GM12878 (cell line): ENCODE measurements at regions not wholly inside any gene's neighbourhood (a gene's known extent, or its start where the extent isn't known, plus 50 kb on each side); places are given as distances from the start of the nearest gene placed in this dataset.

Experiments used
- ATAC-seq: fragments of 200-7000 bp; cut with Tn5 transposase; 3 replicates; pipeline ENCODE4 v1.9.1; 2020; ENCODE audit warnings: mild to moderate bottlenecking, moderate library complexity
- BruUV-seq: library from RNA; stranded (reverse); fragments of 400-500 nt; replicated peaks from 2 replicates; lab custom pipeline; 2021; lab: Mats Ljungman, UMichigan
- CTCF ChIA-PET: fragments of 300-600 bp; sonication (Branson Sonifier 250); formaldehyde crosslinking; extraction: SDS; loops from one replicate; lab custom pipeline; 2021; ENCODE audit warnings: inconsistent platforms; lab: Yijun Ruan, JAX
- POLR2A ChIA-PET: fragments of 350-600 bp; formaldehyde crosslinking; extraction: SDS; loops from one replicate; lab custom pipeline; 2021; ENCODE audit warnings: inconsistent platforms; lab: Charles Lee
- RAD21 ChIA-PET: fragments of 300-600 bp; sonication (Branson Sonifier 250); formaldehyde crosslinking; loops from one replicate; lab custom pipeline; 2023; ENCODE audit warnings: antibody characterized with exemption; ENCODE audit not compliant: unreplicated experiment; lab: Charles Lee
- SMC1A ChIA-PET: fragments of 300-600 bp; sonication (Branson Sonifier 250); formaldehyde crosslinking; loops from one replicate; lab custom pipeline; 2023; ENCODE audit not compliant: unreplicated experiment, uncharacterized antibody; lab: Charles Lee
- DNase-seq: peaks from one replicate; pipeline ENCODE4 v3.0.0-alpha.2; 2011; ENCODE audit warnings: low read depth, low spot score
- FAIRE-seq: peaks from 3 replicates; lab custom pipeline; 2011; peaks lifted over from hg19 to GRCh38; lab: Jason Lieb, UNC
- H2AFZ ChIP-seq: 2 replicates; pipeline ENCODE4 v1.6.0; 2011; ENCODE audit warnings: low read depth, low read length, control low read depth; ENCODE audit not compliant: control insufficient read depth
- H3K27ac ChIP-seq: 2 replicates; pipeline ENCODE4 v1.5.1; 2011; ENCODE audit warnings: control low read depth; ENCODE audit not compliant: control insufficient read depth, insufficient read depth
- H3K27me3 ChIP-seq, 2 experiments: replicated peaks in 1 of 2; 2 replicates each; pipeline versions ENCODE4 v1.6.0 to v1.6.1; 2011; ENCODE audit warnings: low read length in 1 of 2; ENCODE audit not compliant: control insufficient read depth in 2 of 2, insufficient read depth in 2 of 2
- H3K36me3 ChIP-seq, 2 experiments: 2 replicates each; pipeline ENCODE4 v1.5.1; 2011; ENCODE audit warnings: low read length in 1 of 2; ENCODE audit not compliant: control insufficient read depth in 2 of 2, insufficient read depth in 2 of 2
- H3K4me1 ChIP-seq: 2 replicates; pipeline ENCODE4 v1.6.1; 2011; ENCODE audit warnings: mild to moderate bottlenecking, low read length, moderate library complexity, mixed read lengths; ENCODE audit not compliant: control insufficient read depth, insufficient read depth
- H3K4me2 ChIP-seq: 2 replicates; pipeline ENCODE4 v1.6.0; 2011; ENCODE audit warnings: control low read depth; ENCODE audit not compliant: control insufficient read depth, insufficient read depth
- H3K4me3 ChIP-seq: fragments of 200-600 bp; sonication (generic); 2 replicates; pipeline ENCODE4 v1.5.1; 2016
- H3K79me2 ChIP-seq: 2 replicates; pipeline ENCODE4 v1.6.0; 2011; ENCODE audit warnings: low read length; ENCODE audit not compliant: control insufficient read depth, insufficient read depth
- H3K9ac ChIP-seq: 2 replicates; pipeline ENCODE4 v1.8.0; 2011; ENCODE audit warnings: low read length, control low read depth, mixed read lengths; ENCODE audit not compliant: control insufficient read depth, insufficient read depth
- H3K9me3 ChIP-seq: replicated peaks from 3 replicates; pipeline ENCODE4 v1.5.1; 2011; ENCODE audit warnings: mild to moderate bottlenecking, low read length; ENCODE audit not compliant: control insufficient read depth, insufficient read depth
- H4K20me1 ChIP-seq: 2 replicates; pipeline ENCODE4 v1.6.0; 2011; ENCODE audit not compliant: control insufficient read depth, insufficient read depth
- ATF2 ChIP-seq: IDR thresholded peaks from 2 replicates; pipeline ENCODE4 v1.6.1; 2012; ENCODE audit warnings: low read length, inconsistent platforms
- BCL11A ChIP-seq: IDR thresholded peaks from 2 replicates; pipeline ENCODE4 v1.6.1; 2011; ENCODE audit warnings: low read depth, low read length
- BMI1 ChIP-seq: fragments of 450-650 bp; IDR thresholded peaks from 2 replicates; pipeline ENCODE4 v1.6.1; 2016; ENCODE audit warnings: mild to moderate bottlenecking, moderate library complexity, borderline replicate concordance
- CBFB ChIP-seq: IDR thresholded peaks from 2 replicates; pipeline ENCODE4 v1.6.1; 2016; ENCODE audit warnings: antibody characterized with exemption, low read depth
- CHD4 ChIP-seq: fragments of 200-600 bp; sonication (generic); IDR thresholded peaks from 2 replicates; pipeline ENCODE4 v1.6.1; 2016; ENCODE audit warnings: mild to moderate bottlenecking
- HDAC2 ChIP-seq: fragments of 200-600 bp; sonication (generic); IDR thresholded peaks from 2 replicates; pipeline ENCODE4 v1.6.1; 2017
- IRF3 ChIP-seq: fragments of 450-650 bp; IDR thresholded peaks from 2 replicates; pipeline ENCODE4 v1.6.1; 2014; ENCODE audit warnings: mild to moderate bottlenecking
- RB1 ChIP-seq: fragments of 450-650 bp; formaldehyde crosslinking; IDR thresholded peaks from 2 replicates; pipeline ENCODE4 v1.6.1; 2017; ENCODE audit warnings: mild to moderate bottlenecking, borderline replicate concordance
- RBBP5 ChIP-seq: fragments of 200-600 bp; sonication (generic); conservative IDR thresholded peaks from 2 replicates; pipeline ENCODE4 v1.6.1; 2016
- SIN3A ChIP-seq: IDR thresholded peaks from 2 replicates; pipeline ENCODE4 v1.6.1; 2012; ENCODE audit warnings: low read depth, low read length, improper control_type of control experiment
- SUPT20H ChIP-seq: IDR thresholded peaks from 2 replicates; pipeline ENCODE4 v1.6.1; 2011; ENCODE audit warnings: low read depth, mild to moderate bottlenecking, low read length, moderate library complexity, borderline replicate concordance; ENCODE audit not compliant: control insufficient read depth
- TARDBP ChIP-seq: IDR thresholded peaks from 2 replicates; pipeline ENCODE4 v1.6.1; 2016; ENCODE audit warnings: borderline replicate concordance
- YBX1 ChIP-seq: fragments of 450-650 bp; IDR thresholded peaks from 2 replicates; pipeline ENCODE4 v1.6.1; 2016; ENCODE audit warnings: antibody characterized with exemption
- ZNF592 ChIP-seq: fragments of 450-650 bp; IDR thresholded peaks from 2 replicates; pipeline ENCODE4 v1.6.1; 2017; ENCODE audit warnings: mild to moderate bottlenecking, moderate library complexity
- WGBS: methylation state at CpG from one replicate; pipeline ENCODE4 v1.1.6; 2016; ENCODE audit warnings: low lambda C conversion rate; ENCODE audit not compliant: insufficient replicate concordance, insufficient coverage; ENCODE audit errors: missing lambda C conversion rate; 5-methylcytosine and 5-hydroxymethylcytosine counted together
- in situ Hi-C: fragments of 300-500 bp; cut with MboI; formaldehyde crosslinking; loops from 9 replicates; pipeline ENCODE4 v1.14.3; 2018; ENCODE audit warnings: mixed read lengths
- intact Hi-C: fragments of 100-400 bp; cut with micrococcal nuclease; formaldehyde crosslinking; loops from one replicate; pipeline ENCODE4 v1.14.2; 2022; ENCODE audit not compliant: unreplicated experiment

GRCh38 chr6:74741646-74742045 is 464.2 kb downstream of the COL12A1 start:
- no peak overlapping the region for H3K27ac ChIP-seq
- CTCF ChIA-PET: no interaction called here
- no peaks in the 10 kb centered on the region for H3K79me2 ChIP-seq
- POLR2A ChIA-PET: no interaction called here
- H3K9me3 ChIP-seq: no peaks in the 10 kb centered on the region
- no peak overlapping the region for H3K9ac ChIP-seq
- SMC1A ChIA-PET: no interaction called here
- no TSS peak for BruUV-seq
- H4K20me1 ChIP-seq: no peaks in the 10 kb centered on the region
- H3K4me1 ChIP-seq: no peaks in the 10 kb centered on the region
- no peak for FAIRE-seq
- TF ChIP-seq SUPT20H: no peak
- TF ChIP-seq ZNF592: no peak
- in situ Hi-C loops (no loop called here), intact Hi-C loops (no loop called here)
- H3K4me3 ChIP-seq: no peak overlapping the region
- no peaks in the 10 kb centered on the region for H3K27me3 ChIP-seq
- no peak overlapping the region for H3K4me2 ChIP-seq
- no peaks in the 10 kb centered on the region for H3K36me3 ChIP-seq
- no peak for DNase-seq
- no peak for ATAC-seq
- RAD21 ChIA-PET: no interaction called here
- no peak overlapping the region for H2AFZ ChIP-seq
- 0% methylated on average over 1 of the region's 1 CpG for WGBS

- FAIRE-seq (no peak), DNase-seq (no peak), ATAC-seq (no peak)
- no peak overlapping the region for H3K9ac ChIP-seq
- 0% methylated on average over 2 of the region's 2 CpGs for WGBS
- RAD21 ChIA-PET: no interaction called here
- H2AFZ ChIP-seq: no peak overlapping the region
- no peaks in the 10 kb centered on the region for H3K9me3 ChIP-seq
- H3K4me2 ChIP-seq: no peak overlapping the region
- no peaks in the 10 kb centered on the region for H3K36me3 ChIP-seq
- POLR2A ChIA-PET: no interaction called here
- no peaks in the 10 kb centered on the region for H3K27me3 ChIP-seq
- no peaks in the 10 kb centered on the region for H4K20me1 ChIP-seq
- no peak overlapping the region for H3K27ac ChIP-seq
- H3K79me2 ChIP-seq: no peaks in the 10 kb centered on the region
- SMC1A ChIA-PET: interaction anchor here (1.5 to 1.8 kb wide), 2 partner anchors 10 to 19 kb away, joined by 4 to 5 read pairs; no protein-coding TSS in a partner anchor
- intact Hi-C loops: no loop called here
- H3K4me3 ChIP-seq: no peak overlapping the region
- BruUV-seq: no TSS peak
- no peaks in the 10 kb centered on the region for H3K4me1 ChIP-seq
- in situ Hi-C loops: no loop called here
- CTCF ChIA-PET: no interaction called here
- no peak for TF ChIP-seq TARDBP
- TF ChIP-seq YBX1: no peak
- TF ChIP-seq HDAC2: no peak
- no peak for TF ChIP-seq BMI1
- TF ChIP-seq CBFB: no peak
- no peak for TF ChIP-seq SIN3A
- no peak for TF ChIP-seq RBBP5
- no peak for TF ChIP-seq ATF2
- no peak for TF ChIP-seq IRF3
- no peak for TF ChIP-seq RB1
- no peak for TF ChIP-seq BCL11A
- no peak for TF ChIP-seq CHD4
These were observed 470.5 kb downstream of the COL12A1 start for GRCh38 chr6:74735304-74735703.
